Endothelial cell of umbilical vein (primary cell): ENCODE measurements at regions not wholly inside any gene's neighbourhood (a gene's known extent, or its start where the extent isn't known, plus 50 kb on each side); places are given as distances from the start of the nearest gene placed in this dataset.

Experiments
- BruUV-seq: library from RNA; stranded (reverse); fragments of 400-500 nt; replicated peaks from 2 replicates; lab custom pipeline; 2021; lab: Mats Ljungman, UMichigan
- CTCF ChIA-PET: fragments of 300-600, 350-600 bp; sonication (Branson Sonifier 250); formaldehyde crosslinking; loops from one replicate; lab custom pipeline; 2021; ENCODE audit warnings: antibody characterized with exemption, inconsistent platforms; lab: Charles Lee
- POLR2A ChIA-PET: fragments of 300-600, 350-600 bp; sonication (Branson Sonifier 250); formaldehyde crosslinking; loops from one replicate; lab custom pipeline; 2021; ENCODE audit warnings: antibody characterized with exemption, inconsistent platforms; lab: Charles Lee
- DNase-seq: peaks from one replicate; pipeline ENCODE4 v3.0.0-alpha.2; 2011; ENCODE audit warnings: low read depth, low spot score
- FAIRE-seq: peaks from 2 replicates; lab custom pipeline; 2011; peaks lifted over from hg19 to GRCh38; lab: Jason Lieb, UNC
- H2AFZ ChIP-seq: 2 replicates; pipeline ENCODE4 v1.6.0; 2012; ENCODE audit warnings: low read depth, low read length, control low read depth, inconsistent platforms
- H3K27ac ChIP-seq: 2 replicates; pipeline ENCODE4 v1.5.1; 2011; ENCODE audit warnings: low read depth, mild to moderate bottlenecking, control low read depth, low read length, moderate library complexity; ENCODE audit not compliant: insufficient read depth
- H3K27me3 ChIP-seq, 2 experiments: 2 replicates each; pipeline versions ENCODE4 v1.6.0 to v1.6.1; 2011; ENCODE audit warnings: low read length in 2 of 2, mixed read lengths in 1 of 2; ENCODE audit not compliant: control insufficient read depth in 2 of 2, insufficient read depth in 2 of 2
- H3K36me3 ChIP-seq, 2 experiments: 2 replicates in 1 of 2; 3 replicates in 1 of 2; pipeline ENCODE4 v1.5.1; 2011; ENCODE audit warnings: low read length in 2 of 2, mild to moderate bottlenecking in 1 of 2, moderate library complexity in 1 of 2; ENCODE audit not compliant: control insufficient read depth in 2 of 2, insufficient read depth in 2 of 2; ENCODE audit errors: extremely low read depth in 1 of 2
- H3K4me1 ChIP-seq: 3 replicates; pipeline ENCODE4 v1.5.1; 2011; ENCODE audit warnings: mild to moderate bottlenecking, low read length; ENCODE audit not compliant: control insufficient read depth, insufficient read depth; ENCODE audit errors: extremely low read depth
- H3K4me2 ChIP-seq: 2 replicates; pipeline ENCODE4 v1.6.1; 2011; ENCODE audit warnings: low read length, control low read depth, mixed read lengths; ENCODE audit not compliant: insufficient read depth
- H3K4me3 ChIP-seq, 3 experiments: fragments of 200-600 bp in 1 of 3; sonication (generic), shearing (Covaris generic) in 1 of 3; replicated peaks in 1 of 3; 2 replicates each; pipeline ENCODE4 v1.5.1; 2011 to 2016; ENCODE audit warnings: control low read depth in 3 of 3, low read length in 3 of 3, mild to moderate bottlenecking in 2 of 3, inconsistent platforms in 1 of 3, low read depth in 1 of 3, moderate library complexity in 1 of 3; ENCODE audit not compliant: insufficient read depth in 1 of 3
- H3K79me2 ChIP-seq: 2 replicates; pipeline ENCODE4 v1.6.0; 2012; ENCODE audit warnings: low read length, inconsistent platforms; ENCODE audit not compliant: control insufficient read depth, insufficient read depth
- H3K9ac ChIP-seq: replicated peaks from 2 replicates; pipeline ENCODE3; 2011; ENCODE audit warnings: low read length, control low read depth; ENCODE audit not compliant: insufficient read depth; ENCODE audit errors: extremely low read depth
- H3K9me1 ChIP-seq: replicated peaks from 3 replicates; pipeline ENCODE4 v1.6.0; 2011; ENCODE audit warnings: mild to moderate bottlenecking, low read length; ENCODE audit not compliant: control insufficient read depth, insufficient read depth; ENCODE audit errors: extremely low read depth
- H3K9me3 ChIP-seq: replicated peaks from 2 replicates; pipeline ENCODE4 v1.5.1; 2012; ENCODE audit warnings: low read length, inconsistent platforms; ENCODE audit not compliant: control insufficient read depth, insufficient read depth
- H4K20me1 ChIP-seq: replicated peaks from 2 replicates; pipeline ENCODE3; 2011; ENCODE audit warnings: mild to moderate bottlenecking, low read length; ENCODE audit not compliant: control insufficient read depth, insufficient read depth; ENCODE audit errors: extremely low read depth
- CTCF ChIP-seq, 2 donors: IDR thresholded peaks; 1 replicate in 1 of 2; 2 replicates in 1 of 2; pipeline ENCODE4 v1.5.1; 2011; ENCODE audit warnings: low read length in 2 of 2, mild to moderate bottlenecking in 2 of 2, moderate library complexity in 2 of 2, control low read depth in 1 of 2, inconsistent platforms in 1 of 2, low read depth in 1 of 2; ENCODE audit not compliant: insufficient read depth in 1 of 2; ENCODE audit errors: extremely low read depth in 1 of 2
- FOS ChIP-seq: IDR thresholded peaks from 2 replicates; pipeline ENCODE4 v1.6.1; 2011; ENCODE audit warnings: mild to moderate bottlenecking, low read length, moderate library complexity, borderline replicate concordance; ENCODE audit not compliant: insufficient read depth
- dilution Hi-C: fragments of 300-500 bp; cut with MboI; formaldehyde crosslinking; loops from one replicate; pipeline ENCODE4 v1.15.0; 2019; ENCODE audit warnings: low sequenced_read_pairs; ENCODE audit not compliant: extremely low pct_ligation_motif_present
- intact Hi-C: fragments of 100-400 bp; cut with micrococcal nuclease; formaldehyde crosslinking; loops from one replicate; pipeline ENCODE4 v1.10.0; 2022

GRCh38 chr7:29748286-29749099 lies 57.8 kb upstream of the WIPF3 start:
- ChIA-PET CTCF (interaction anchor here (0.5 to 3.5 kb wide), 28 partner anchors 10 to 826 kb away, joined by 3 to 97 read pairs (median 4); partner anchors contain the start of gene WIPF3), POLR2A (no interaction called here)
- Histone ChIP-seq H3K27ac (no peak overlapping the region), H4K20me1 (no peaks in the 10 kb centered on the region), H3K4me2 (no peak overlapping the region), H3K79me2 (no peaks in the 10 kb centered on the region), H3K27me3 (peaks cover 0 to 2% of the 10 kb centered on the region in 2 experiments), H3K9ac (no peak overlapping the region), H3K4me3 (no peak overlapping the region), H3K4me1 (peaks cover 5% of the 10 kb centered on the region), H3K9me3 (no peaks in the 10 kb centered on the region), H3K36me3 (no peaks in the 10 kb centered on the region), H3K9me1 (no peaks in the 10 kb centered on the region), H2AFZ (no peak overlapping the region)
- dilution Hi-C loops (no loop called here), intact Hi-C loops (loop anchor here (1.0 to 5.0 kb wide), 6 partner anchors 59 to 664 kb away; partner anchors contain the start of gene WIPF3)
- peak; percentile 44 for DNase-seq
- peak; percentile 95 for FAIRE-seq
- BruUV-seq: no TSS peak
- peak; percentile 33 to 36 for TF ChIP-seq CTCF (IDR thresholded peaks at IDR 0.05; ENCODE audit: extremely low read depth in 1 of 2, insufficient read depth in 1 of 2, low read depth in 1 of 2, low read length in 2 of 2)
- TF ChIP-seq FOS: no peak
